NCI-H1092 treated with DMSO at 0.1 percent for 48 hours (cell line): ENCODE measurements at regions not wholly inside any gene's neighbourhood (a gene's known extent, or its start where the extent isn't known, plus 50 kb on each side); places are given as distances from the start of the nearest gene placed in this dataset.

Source experiments
- DNase-seq: peaks from one replicate; lab custom pipeline; 2025; lab: John Stamatoyannopoulos, UW

DNA sequence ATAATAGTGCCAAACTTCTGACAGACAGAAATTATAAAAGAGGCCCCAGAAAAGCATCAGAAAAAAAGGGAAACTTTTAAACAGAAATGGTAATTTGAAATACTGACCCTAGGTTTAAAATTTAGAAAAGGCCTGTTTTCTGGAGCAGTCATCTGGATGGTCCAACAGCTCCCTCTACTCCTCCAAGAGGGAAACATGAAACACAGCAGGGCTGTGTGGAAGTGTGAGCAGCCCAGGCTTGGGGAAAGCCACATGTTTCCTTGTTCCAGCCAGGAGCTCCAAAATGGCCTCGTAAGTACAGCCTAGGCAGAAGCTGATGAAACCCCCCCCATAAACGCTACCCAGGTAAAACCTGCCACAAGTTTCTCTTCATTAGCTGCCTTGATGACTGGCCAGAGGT is 499.3 kb upstream of the ADAMTS16 start:
- DNase-seq: no peak

DNA sequence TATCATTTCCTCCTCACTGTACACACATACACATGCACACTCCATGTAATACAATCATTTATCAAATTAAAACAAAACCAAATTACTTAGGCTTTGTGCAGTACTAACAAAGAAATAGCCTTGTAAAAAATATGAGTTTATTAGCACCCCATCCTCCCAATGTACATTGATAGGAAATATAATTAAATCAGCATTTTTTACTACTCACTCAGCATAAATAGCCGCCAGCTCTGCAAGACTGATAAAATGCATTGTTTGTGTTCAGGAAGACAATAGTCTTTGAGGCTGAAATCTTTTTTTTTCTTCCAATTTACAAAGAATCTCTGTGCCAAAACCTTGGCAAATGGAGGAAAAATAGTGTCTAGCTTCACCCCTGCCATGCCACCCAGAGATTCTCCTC is 497.6 kb upstream of the ADAMTS16 start:
- no peak for DNase-seq

DNA sequence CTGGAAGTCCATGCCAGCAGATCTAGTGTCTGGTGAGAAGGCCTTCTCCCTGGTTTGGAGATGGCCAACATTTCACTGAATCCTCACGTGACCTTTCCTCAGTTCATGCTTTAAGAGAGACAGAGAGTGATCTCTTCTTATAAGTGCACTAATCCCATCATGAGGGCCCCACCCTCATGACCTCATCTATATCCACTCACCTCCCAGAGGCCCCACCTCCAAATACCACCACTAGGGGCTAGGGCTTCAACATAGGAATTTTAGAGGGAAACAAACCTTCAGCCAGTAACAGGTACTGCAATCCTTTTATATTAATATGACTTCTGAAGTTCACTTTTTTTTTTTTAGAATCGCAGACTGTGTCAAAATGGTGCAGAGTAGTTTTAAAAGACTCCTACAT is 496.9 kb upstream of the ADAMTS16 start:
- no peak for DNase-seq

DNA sequence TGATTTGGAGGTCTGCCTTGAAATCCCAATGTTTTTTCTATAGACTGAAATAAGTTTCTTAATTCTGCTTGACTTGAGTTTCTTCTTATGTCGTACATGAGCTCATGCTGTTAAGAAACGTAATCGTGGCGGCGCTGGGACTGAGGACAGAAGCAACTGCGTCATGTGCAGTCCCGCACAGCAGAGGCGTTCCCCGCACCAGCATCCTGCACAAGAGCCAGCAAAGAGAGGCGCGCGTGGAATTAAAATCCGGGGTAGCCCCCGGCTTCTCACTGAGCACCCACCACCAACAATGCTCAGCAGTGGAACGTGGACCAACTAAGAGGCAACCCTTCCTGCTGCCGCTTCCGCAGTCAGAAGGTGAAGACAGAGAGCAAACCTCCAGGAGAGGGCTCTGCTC is 496.2 kb upstream of the ADAMTS16 start:
- no peak for DNase-seq

DNA sequence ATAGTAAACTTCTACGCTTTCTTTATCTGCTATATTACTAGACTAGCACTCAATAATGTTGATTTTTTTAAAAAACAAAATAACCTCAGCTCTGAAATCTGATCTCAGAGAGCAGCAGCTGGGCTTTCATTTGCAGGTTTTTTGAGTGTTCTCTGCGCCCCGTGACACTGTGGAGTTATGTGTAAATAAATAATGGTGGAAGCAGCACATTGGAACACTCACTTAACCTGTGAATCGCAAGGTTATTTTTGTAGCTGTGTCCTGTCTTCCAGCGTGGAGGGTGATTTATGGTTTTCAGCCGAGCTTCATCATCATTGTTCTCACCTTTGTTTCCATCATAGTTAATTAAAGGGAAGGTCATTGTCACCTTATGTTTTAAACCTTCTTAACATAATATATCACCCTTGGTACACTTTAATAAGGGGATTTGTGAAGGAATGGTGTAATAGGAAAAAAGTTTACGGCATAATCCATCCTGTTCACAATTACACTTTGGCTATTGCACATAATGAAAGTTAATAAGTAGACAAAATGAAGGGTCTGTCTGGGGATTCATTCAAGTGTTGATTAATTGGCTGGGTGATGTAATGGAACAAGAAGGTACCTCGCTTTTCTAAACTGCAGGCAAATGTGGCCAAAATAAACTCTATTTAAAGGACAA is 493.3 kb upstream of the ADAMTS16 start:
- no peak for DNase-seq

DNA sequence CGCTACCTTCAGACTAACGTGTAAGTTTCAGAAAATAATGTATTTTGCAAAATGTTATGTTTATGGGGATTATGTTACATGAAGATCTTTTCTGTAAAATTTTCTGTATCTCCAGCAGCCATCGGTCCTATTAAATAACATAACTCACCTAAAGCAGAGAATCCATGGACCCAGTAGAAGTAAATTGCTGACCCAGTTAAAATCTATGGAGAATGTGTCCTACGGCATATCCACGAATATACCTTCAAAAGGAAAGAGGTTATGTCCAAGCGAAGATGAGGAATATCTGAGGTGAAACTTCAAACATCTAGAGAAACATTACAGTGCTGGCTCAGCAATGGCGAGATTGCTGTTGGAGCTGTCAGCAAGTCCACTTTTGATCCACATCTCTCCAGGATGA is 492.2 kb upstream of the ADAMTS16 start:
- DNase-seq: no peak

DNA sequence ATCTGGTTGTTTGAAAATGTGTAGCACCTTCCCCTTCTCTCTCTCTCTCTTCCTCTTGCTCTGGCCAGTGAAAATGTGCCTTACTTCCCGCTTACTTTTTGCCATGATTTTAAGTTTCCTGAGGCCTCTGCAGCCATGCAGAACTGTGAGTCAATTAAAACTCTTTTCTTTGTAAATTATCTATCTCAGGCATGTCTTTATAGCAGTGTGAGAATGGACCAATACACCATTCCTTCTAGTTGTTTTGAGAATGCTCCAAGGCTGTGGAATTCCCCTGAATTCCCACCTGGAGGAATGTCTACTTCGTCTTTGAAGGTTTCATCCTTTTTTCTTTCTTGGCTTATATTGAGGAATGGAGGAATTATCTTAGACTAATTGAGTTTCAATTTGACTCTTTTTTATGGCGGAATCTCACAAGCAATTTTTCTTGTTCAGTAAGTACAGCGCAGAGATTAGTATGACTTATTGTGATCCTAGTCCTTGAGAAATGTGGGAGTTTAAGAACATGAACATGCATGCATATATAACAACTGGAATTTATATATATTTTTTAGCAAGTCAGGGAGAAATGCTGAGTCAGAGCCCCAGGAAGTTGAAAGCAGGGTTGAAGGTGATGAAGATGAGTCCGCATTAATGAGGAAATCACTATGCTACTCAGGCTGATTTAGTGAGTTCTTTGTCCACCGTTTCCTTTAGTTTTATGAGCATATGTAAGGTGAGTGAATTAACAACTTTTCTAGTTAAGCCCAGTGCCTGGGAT is 488.1 kb upstream of the ADAMTS16 start:
- DNase-seq: no peak

DNA sequence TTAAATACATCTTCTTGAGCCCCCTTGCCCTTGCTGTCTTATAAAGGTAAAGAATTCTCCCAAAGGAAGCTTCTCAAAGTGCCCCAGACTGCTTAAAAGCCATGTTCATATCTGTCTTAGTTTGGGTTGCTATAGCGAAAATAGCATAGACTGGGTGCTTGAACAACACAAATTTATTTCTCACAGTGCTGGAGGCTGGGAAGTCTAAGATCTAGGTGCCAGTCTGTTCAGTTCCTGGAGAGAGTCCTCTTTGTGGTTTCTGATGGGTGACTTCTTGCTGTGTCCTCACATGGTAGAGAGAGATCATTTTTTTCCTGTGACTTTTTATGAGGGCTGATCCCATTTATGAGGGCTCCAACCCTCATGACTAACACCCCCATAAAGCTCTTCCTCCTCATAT is 486.7 kb upstream of the ADAMTS16 start:
- no peak for DNase-seq

DNA sequence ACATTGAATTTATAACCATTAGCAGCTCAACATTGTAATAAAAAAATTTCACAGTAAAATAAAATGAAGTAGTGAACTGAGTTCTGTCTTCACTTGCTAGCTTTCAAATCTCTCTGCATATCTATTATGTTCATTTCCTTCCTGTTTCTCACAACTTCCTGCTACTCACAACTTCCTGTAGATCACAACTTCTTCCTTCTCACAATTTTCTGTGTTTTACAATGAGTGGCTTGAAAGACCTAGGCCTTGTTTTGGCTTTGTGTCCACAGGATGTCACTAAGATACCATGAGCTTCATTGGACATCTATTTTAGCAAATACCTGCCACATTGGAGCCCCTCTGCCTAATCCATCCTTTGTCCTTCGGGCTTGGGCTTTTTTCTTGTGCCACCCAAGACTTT is 480.3 kb upstream of the ADAMTS16 start:
- DNase-seq: no peak

DNA sequence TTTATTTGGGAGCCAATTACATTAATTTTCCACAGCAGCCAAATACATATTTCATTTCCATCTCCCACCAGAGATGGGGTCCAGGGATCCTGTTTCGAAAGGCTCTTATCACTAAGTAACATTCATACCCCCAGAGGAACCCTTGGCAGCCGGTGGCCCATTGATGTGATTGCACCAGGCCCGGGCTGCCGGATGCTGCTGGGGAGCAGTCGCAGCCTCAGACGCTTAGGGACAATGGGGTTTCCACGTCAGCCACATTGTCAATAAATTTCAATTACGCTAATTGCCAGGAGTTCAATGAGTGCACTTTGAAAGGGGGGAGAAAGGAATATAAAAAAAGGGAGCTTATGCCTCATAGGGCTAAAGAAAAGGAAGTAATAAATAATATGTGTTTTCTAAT is 478.8 kb upstream of the ADAMTS16 start:
- DNase-seq: no peak

DNA sequence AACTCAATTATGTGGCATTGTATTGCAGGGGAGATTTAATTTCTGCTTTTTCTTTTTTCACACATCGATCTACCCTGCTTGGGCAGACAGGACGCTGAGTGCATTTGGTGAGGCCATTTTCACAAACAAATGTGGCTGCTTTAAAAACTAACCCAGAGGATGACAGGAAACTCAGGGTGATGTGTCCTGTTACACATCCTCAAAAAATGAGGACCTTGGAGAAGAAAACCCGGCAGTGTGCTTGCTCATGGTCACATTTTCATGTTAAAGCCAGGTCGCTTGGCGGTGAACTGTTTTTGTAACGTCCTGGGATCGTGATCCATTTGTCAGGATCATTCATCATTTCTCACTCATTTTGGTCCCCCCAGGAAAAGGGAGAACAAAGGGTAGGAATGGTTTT is 478.3 kb upstream of the ADAMTS16 start:
- DNase-seq: no peak

DNA sequence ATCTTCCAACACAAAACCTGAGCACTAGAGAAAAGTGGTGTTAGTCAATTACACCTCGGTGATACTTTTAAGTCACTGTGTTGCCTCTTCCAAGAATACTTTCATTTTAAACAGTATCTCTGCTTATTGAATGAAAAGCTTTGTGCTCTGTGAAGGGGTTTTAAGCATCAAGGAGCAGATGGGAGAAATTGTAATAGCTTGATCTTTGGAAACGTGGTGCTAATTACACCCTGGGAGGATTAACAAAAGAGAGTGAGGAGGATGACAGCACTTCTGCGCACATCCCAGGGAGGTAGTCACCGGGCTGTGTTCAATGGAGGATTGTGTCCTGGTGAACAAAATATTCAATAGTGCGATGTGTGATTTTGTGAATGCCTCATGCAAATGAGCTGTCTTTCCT is 477.4 kb upstream of the ADAMTS16 start:
- DNase-seq: no peak

DNA sequence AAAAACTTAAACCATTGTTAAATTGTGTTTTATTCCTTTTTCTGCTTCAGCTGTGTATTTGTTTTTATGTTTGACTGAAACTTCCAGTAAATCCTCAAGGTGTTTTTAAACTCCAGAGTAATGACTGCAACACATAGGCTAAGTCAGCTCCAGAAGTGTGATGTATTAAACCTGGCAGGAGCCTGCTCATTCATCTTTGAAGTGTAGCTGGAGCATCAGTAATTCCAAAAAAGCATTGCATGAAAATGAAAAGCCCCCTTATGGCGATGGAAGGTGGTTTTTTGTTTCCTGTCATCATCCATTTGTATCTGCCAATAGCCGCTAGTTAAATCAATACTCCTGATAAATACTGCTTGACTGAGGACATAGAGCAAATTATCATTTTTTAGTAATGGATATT is 474.2 kb upstream of the ADAMTS16 start:
- DNase-seq: no peak

DNA sequence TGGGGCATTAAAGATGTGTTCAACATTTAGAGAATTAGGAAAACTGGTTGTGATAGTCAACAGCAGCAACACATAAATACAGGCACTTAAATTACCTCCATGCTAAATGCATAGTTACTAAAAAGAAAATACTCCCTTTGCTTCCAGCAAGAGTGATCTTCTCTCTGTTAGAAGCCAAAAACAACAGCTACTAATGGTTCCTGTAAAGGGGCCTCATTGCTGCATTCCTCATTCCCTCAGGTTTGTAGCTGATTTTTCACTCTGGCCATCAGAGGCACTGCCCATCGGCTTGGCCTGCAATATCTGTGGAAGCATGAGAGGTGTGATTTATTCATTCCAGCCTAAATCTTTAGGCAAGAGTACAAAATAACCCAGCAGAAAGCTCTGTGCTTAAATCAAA is 466.0 kb upstream of the ADAMTS16 start:
- no peak for DNase-seq

DNA sequence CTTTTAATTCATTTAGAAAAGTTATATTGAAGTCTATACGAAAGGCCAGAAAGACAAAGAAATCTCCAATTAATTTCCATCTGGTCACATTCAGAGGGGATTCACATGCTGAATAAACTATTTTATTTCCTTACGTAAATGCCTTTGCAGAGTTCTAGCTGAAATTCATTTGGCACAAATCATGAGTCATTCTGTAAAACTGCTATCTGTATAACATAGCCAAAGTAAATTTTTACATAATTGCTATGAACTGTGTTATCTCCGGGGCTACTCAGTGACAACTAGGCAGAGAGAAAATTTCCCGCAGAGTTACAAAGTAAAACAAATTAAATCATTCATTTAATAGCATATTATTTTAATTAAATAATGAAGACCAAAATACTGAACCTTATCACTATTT is 463.2 kb upstream of the ADAMTS16 start:
- DNase-seq: no peak

DNA sequence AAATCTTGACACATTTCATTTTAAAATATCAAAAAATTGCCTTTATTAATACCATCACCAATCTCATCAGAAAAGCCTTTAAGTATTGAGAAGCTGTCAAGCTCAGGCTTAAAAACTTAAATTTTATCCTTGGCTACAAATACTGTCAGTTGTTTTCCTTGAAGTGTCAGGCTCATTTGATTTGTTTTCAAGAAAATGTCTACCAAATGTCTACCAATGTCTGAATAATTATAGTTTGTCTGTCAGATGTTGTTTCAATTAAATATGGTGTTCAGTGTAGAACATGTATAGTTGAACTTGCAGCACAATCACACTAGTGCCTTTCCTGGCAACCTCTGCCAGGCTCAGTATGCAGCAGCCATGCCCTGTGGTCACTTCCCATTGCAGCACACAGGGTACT is 455.2 kb upstream of the ADAMTS16 start:
- no peak for DNase-seq

DNA sequence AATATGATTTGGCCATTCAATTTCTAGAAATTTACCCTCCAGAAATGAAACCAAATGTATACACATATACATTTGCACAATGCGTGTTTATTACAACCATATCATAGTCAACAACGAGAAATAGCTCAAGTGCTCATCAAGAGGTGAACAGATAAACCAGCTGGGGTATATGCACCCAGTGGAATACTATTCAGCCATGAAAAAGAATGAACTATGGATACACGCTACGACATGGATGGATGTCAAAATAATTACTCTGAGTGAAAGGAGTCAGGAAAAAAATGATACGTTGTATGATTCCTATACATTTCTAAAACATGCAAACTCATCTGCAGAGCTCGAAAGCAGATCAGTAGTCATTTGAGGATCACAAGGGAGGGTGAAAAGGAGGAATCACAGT is 441.5 kb upstream of the ADAMTS16 start:
- DNase-seq: no peak

DNA sequence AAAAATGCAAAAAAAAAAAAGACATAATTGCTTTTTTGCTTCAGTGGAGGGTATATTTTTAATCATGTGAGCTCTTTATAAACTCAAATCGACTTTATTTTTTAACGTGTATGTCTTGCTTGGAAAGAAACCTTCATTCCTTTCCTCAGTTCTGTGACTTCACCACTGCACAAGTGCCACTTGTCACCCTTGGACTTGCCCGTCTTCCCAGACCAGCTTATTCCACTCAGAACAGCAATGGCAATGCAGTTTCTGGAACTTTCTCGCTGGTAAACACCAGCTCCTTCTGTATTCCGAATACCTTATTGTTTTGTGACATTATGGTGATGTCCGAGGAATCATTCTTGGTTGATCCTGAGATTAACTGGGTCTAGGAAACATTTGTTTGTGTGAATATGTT is 440.5 kb upstream of the ADAMTS16 start:
- no peak for DNase-seq

DNA sequence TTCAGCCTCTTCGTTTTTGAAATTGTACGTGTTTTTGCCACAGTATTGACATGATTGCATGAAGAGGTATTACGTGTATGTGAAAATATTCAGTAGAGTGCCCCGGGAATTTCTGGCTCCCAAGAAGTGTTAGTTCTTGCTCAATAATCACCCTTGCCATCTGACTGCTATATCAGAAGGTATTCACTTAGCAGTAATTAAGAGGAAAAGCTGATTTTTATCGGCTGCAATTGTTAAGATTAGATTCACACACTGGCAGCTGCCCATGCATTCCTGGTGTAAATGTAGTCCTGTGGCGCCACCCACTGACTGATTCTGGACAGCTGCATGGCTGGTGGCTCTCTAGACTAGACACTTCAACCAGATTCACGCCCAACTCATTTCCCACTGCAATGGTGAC is 440.1 kb upstream of the ADAMTS16 start:
- peak; percentile 32 for DNase-seq

DNA sequence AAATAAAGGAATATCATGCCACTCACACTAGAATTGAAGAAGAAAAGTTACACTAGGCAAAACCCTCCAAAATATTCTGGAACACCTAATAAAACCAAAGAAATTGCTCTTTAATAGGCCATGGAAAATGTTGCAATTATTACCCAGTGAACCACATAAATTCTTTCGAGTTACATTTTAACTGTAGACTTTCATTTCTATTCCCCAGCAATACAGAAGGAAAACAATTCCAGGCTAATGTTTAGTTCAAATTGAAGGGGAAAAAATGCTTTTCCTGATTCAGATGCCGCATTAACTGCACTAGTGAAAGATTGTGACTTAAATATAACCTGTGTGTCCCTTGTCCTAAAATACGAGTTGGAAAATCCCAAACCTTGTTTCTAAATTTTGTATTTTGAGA is 439.3 kb upstream of the ADAMTS16 start:
- DNase-seq: no peak

DNA sequence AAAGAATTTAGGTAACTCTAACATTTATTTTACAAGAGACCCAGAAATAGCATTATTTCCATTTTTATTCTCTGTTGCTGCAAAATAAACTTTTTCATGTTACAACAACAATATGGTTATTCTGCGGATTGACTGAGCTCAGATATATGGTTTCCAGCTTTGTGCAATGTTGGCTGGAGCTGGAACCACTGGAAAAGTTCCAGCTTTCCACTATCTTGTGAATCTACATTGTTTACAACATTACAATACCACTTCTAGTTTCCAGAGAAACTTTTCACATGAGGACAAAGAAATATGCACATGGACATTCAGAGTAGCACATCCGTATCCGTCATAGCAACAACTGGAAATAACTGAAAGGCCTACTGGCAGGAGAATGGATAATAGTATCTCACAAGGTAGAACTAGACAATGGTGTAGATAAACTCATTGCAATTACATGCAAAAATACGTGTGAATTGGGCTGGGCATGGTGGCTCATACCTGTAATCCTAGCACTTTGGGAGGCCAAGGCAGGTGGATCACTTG is 436.1 kb upstream of the ADAMTS16 start:
- no peak for DNase-seq

DNA sequence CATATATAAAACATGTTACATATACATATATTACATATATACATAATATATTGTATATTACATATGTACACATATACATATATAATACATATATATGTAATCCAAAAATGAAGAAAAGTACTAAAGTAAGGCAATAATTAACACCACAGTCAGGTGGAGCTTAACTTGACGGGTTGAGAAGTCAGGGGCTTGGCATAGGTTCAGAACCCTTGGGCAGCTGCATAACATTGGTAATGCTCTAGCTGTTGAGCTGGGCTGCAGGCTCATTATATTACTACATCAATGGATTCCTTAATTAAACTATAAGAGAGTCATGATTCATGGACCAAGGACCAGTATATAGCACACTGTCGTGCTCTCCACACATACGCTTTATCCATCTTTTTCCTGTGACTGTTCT is 435.2 kb upstream of the ADAMTS16 start:
- no peak for DNase-seq

DNA sequence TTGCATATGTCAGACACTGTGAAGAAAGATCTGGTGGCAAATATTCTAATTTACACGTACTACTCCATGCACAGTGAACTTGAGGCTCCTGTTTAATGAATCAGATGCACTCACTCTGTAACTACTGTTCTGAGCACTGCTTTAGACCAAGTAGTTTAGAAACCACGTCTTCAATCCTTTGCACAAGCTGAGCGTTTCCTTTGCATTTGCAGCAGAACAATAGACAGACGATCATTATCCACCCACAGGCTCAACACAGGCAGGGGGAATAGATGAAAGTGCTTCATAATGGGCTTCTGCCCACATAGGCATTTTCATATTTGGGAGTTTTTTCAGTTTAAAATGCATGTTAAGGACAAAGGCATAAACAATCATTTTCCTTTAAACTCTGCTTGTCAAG is 423.3 kb upstream of the ADAMTS16 start:
- DNase-seq: no peak

DNA sequence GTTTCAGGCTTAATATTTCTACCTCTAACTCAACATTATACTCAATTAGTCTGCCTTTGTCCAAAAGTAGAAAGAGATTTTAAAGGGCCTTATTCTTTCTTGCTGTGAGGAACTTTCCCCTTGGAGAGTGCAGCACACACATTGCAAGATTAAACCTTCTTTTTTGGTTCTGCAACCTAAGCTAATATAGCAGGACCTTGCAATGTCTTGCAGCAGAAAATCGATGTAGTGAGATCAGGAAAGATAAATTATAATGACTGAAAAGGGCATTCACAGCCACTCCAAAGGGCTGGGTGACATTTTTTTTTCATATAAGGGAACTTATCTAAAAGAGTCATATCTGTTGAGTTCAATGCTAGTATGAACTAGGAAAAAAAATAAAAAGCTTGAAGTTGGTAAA is 422.7 kb upstream of the ADAMTS16 start:
- no peak for DNase-seq
